OCI-LY7 (cell line): ENCODE measurements at regions not wholly inside any gene's neighbourhood (a gene's known extent, or its start where the extent isn't known, plus 50 kb on each side); places are given as distances from the start of the nearest gene placed in this dataset.

Source experiments
- BruUV-seq: library from RNA; stranded (reverse); fragments of 400-500 nt; replicated peaks from 2 replicates; lab custom pipeline; 2021; lab: Mats Ljungman, UMichigan
- CTCF ChIA-PET: fragments of 300-600 bp; sonication (Branson Sonifier 250); formaldehyde crosslinking; loops from one replicate; lab custom pipeline; 2022; ENCODE audit warnings: antibody characterized with exemption; ENCODE audit not compliant: unreplicated experiment; lab: Charles Lee
- POLR2A ChIA-PET: fragments of 300-600 bp; sonication (Branson Sonifier 250); formaldehyde crosslinking; loops from one replicate; lab custom pipeline; 2022; ENCODE audit warnings: antibody characterized with exemption; lab: Charles Lee
- DNase-seq: peaks from one replicate; pipeline ENCODE4 v3.0.0-alpha.2; 2015; ENCODE audit warnings: low spot score
- H2AFZ ChIP-seq: fragments of 200-600 bp; sonication (generic), shearing (Covaris generic); 2 replicates; pipeline ENCODE4 v1.6.1; 2014; ENCODE audit warnings: mild to moderate bottlenecking, antibody characterized with exemption, low read length, moderate library complexity
- H3K27ac ChIP-seq: fragments of 200-600 bp; sonication (generic); 2 replicates; pipeline ENCODE4 v1.5.1; 2014; ENCODE audit warnings: mixed run types, low read depth, mild to moderate bottlenecking, moderate library complexity, low read length, inconsistent platforms; ENCODE audit not compliant: poor library complexity, severe bottlenecking
- H3K36me3 ChIP-seq: fragments of 200-600 bp; sonication (generic); 2 replicates; pipeline ENCODE4 v1.6.1; 2014; ENCODE audit warnings: mild to moderate bottlenecking, antibody characterized with exemption, low read length, moderate library complexity, mixed read lengths; ENCODE audit not compliant: insufficient read depth
- H3K4me1 ChIP-seq: fragments of 200-600 bp; sonication (generic); 2 replicates; pipeline ENCODE4 v1.5.1; 2014; ENCODE audit warnings: mild to moderate bottlenecking, low read length; ENCODE audit not compliant: insufficient read depth, poor library complexity, severe bottlenecking
- H3K4me2 ChIP-seq: fragments of 200-600 bp; sonication (generic); 2 replicates; pipeline ENCODE4 v1.6.1; 2014; ENCODE audit warnings: mild to moderate bottlenecking, low read length
- H3K4me3 ChIP-seq: fragments of 200-600 bp; sonication (generic); 2 replicates; pipeline ENCODE4 v1.5.1; 2014; ENCODE audit warnings: mild to moderate bottlenecking, low read depth, low read length; ENCODE audit not compliant: poor library complexity, severe bottlenecking
- H3K79me2 ChIP-seq: fragments of 200-600 bp; sonication (generic); 2 replicates; pipeline ENCODE4 v1.6.1; 2016; ENCODE audit warnings: low read depth, mild to moderate bottlenecking, low read length, moderate library complexity, mixed read lengths; ENCODE audit not compliant: insufficient read depth
- H3K9me2 ChIP-seq: fragments of 200-600 bp; sonication (generic); 2 replicates; pipeline ENCODE4 v1.6.1; 2016; ENCODE audit warnings: mild to moderate bottlenecking, low read length, mixed read lengths; ENCODE audit not compliant: insufficient read depth
- H3K9me3 ChIP-seq: fragments of 200-600 bp; sonication (generic); 2 replicates; pipeline ENCODE4 v1.6.1; 2014; ENCODE audit warnings: mild to moderate bottlenecking, mixed run types, low read length, mixed read lengths
- H4K20me1 ChIP-seq: fragments of 200-600 bp; sonication (generic); 2 replicates; pipeline ENCODE4 v1.6.1; 2014; ENCODE audit warnings: mild to moderate bottlenecking, antibody characterized with exemption, low read length, moderate library complexity, mixed read lengths; ENCODE audit not compliant: insufficient read depth
- EZH2phosphoT487 ChIP-seq: fragments of 200-600 bp; sonication (generic); IDR thresholded peaks from 2 replicates; pipeline ENCODE4 v1.6.1; 2018; ENCODE audit warnings: low read depth, borderline replicate concordance, mild to moderate bottlenecking, mixed run types, antibody characterized with exemption, low read length, moderate library complexity, mixed read lengths
- intact Hi-C: fragments of 100-400 bp; cut with micrococcal nuclease; formaldehyde crosslinking; loops from one replicate; pipeline ENCODE4 v1.10.0; 2022; ENCODE audit not compliant: unreplicated experiment
- TF ChIP-seq, protein P1 (sequence below): fragments of 200-600 bp; sonication (generic); conservative IDR thresholded peaks from 2 replicates; pipeline ENCODE4 v1.5.1; 2014; ENCODE audit warnings: mild to moderate bottlenecking, antibody characterized with exemption, low read length, moderate library complexity, mixed read lengths

DNA sequence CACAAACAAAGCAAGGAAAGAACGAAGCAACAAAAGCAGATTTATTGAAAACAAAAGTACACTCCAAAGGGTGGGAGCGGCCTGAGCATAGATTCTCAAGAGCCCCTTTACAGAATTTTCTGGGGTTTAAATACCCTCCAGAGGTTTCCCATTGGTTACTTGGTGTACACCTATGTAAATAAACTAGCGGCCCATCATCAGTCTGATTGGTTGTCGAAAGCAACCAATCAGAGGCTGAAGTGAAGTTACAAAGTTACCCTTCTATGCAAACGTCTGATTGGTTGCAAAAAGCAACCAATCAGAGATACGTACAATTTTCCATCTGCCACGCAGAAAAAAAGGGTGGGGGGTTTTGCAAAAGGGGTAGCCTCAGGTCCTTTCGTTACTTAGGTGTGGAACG lies 96.3 kb upstream of the UBAC2 start:
- H2AFZ ChIP-seq, result no peak overlapping the region

DNA sequence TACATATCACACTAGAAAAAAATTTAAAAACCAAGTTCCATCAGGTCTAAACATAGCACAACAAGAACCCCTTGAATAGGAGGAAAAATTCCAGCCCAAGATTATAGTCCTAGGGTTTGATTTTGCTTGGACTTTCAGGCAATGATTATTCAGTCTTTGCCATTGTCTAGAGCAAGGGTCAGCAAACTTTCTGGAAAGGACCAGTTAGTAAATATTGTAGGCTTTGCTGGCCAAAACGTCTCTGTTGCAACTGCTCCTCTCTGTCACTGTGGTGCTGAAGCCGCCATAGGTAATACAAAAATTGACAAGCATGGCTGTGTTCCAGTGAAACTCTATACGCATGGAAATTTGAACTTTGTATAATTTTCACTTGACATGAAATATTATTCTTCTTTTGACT lies 95.5 kb upstream of the UBAC2 start:
- Histone ChIP-seq H3K79me2 (no peaks in the 10 kb centered on the region), H4K20me1 (no peaks in the 10 kb centered on the region), H3K4me1 (no peaks in the 10 kb centered on the region), H3K27ac (no peak overlapping the region), H3K9me2 (no peaks in the 10 kb centered on the region), H2AFZ (no peak overlapping the region), H3K36me3 (no peaks in the 10 kb centered on the region), H3K9me3 (no peaks in the 10 kb centered on the region), H3K4me3 (no peak overlapping the region), H3K4me2 (no peak overlapping the region)
- TF ChIP-seq, protein P1, sequence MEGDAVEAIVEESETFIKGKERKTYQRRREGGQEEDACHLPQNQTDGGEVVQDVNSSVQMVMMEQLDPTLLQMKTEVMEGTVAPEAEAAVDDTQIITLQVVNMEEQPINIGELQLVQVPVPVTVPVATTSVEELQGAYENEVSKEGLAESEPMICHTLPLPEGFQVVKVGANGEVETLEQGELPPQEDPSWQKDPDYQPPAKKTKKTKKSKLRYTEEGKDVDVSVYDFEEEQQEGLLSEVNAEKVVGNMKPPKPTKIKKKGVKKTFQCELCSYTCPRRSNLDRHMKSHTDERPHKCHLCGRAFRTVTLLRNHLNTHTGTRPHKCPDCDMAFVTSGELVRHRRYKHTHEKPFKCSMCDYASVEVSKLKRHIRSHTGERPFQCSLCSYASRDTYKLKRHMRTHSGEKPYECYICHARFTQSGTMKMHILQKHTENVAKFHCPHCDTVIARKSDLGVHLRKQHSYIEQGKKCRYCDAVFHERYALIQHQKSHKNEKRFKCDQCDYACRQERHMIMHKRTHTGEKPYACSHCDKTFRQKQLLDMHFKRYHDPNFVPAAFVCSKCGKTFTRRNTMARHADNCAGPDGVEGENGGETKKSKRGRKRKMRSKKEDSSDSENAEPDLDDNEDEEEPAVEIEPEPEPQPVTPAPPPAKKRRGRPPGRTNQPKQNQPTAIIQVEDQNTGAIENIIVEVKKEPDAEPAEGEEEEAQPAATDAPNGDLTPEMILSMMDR, result no peak
- no peak for TF ChIP-seq EZH2phosphoT487
- no TSS peak for BruUV-seq
- CTCF ChIA-PET, result no interaction called here
- POLR2A ChIA-PET, result no interaction called here
- intact Hi-C loops, result no loop called here
- DNase-seq, result no peak

More for the DNA sequence above, 96.3 kb upstream of the UBAC2 start:
- Histone ChIP-seq H3K4me2 (no peak overlapping the region), H3K79me2 (no peaks in the 10 kb centered on the region), H3K4me1 (no peaks in the 10 kb centered on the region), H3K27ac (no peak overlapping the region), H3K4me3 (no peak overlapping the region), H3K9me3 (no peaks in the 10 kb centered on the region), H3K36me3 (no peaks in the 10 kb centered on the region), H3K9me2 (no peaks in the 10 kb centered on the region), H4K20me1 (no peaks in the 10 kb centered on the region)
- TF ChIP-seq, protein P1, result no peak
- TF ChIP-seq EZH2phosphoT487, result no peak
- no TSS peak for BruUV-seq
- CTCF ChIA-PET, result no interaction called here
- DNase-seq, result no peak
- intact Hi-C loops, result no loop called here
- POLR2A ChIA-PET, result no interaction called here

GRCh38 chr13:99113351-99113750 lies 87.3 kb upstream of the UBAC2 start:
- Histone ChIP-seq H4K20me1 (no peaks in the 10 kb centered on the region), H3K4me1 (no peaks in the 10 kb centered on the region), H3K9me2 (no peaks in the 10 kb centered on the region), H3K36me3 (no peaks in the 10 kb centered on the region), H3K4me3 (no peak overlapping the region), H3K27ac (no peak overlapping the region), H3K79me2 (no peaks in the 10 kb centered on the region), H3K4me2 (no peak overlapping the region), H3K9me3 (no peaks in the 10 kb centered on the region), H2AFZ (no peak overlapping the region)
- CTCF ChIA-PET, result no interaction called here
- DNase-seq, result no peak
- intact Hi-C loops, result no loop called here
- no TSS peak for BruUV-seq
- POLR2A ChIA-PET, result no interaction called here
- no peak for TF ChIP-seq EZH2phosphoT487
- TF ChIP-seq, protein P1, result no peak
